K562 (cell line): ENCODE measurements at regions not wholly inside any gene's neighbourhood (a gene's known extent, or its start where the extent isn't known, plus 50 kb on each side); places are given as distances from the start of the nearest gene placed in this dataset.

Experiments
- ATAC-seq: fragments of 200-7000 bp; cut with Tn5 transposase; 3 replicates; pipeline ENCODE4 v1.9.1; 2020; ENCODE audit warnings: moderate library complexity
- BruUV-seq: library from RNA; stranded (reverse); fragments of 400-500 nt; replicated peaks from 2 replicates; lab custom pipeline; 2021; lab: Mats Ljungman, UMichigan
- CTCF ChIA-PET: fragments of 300-600 bp; formaldehyde crosslinking; extraction: SDS; loops from one replicate; lab custom pipeline; 2021; ENCODE audit warnings: low intra/inter-chr PET ratio; lab: Yijun Ruan, JAX
- POLR2A ChIA-PET: fragments of 300-600, 350-650 bp; sonication (Branson Sonifier 250); formaldehyde crosslinking; extraction: SDS; loops from one replicate; lab custom pipeline; 2021; ENCODE audit warnings: antibody characterized with exemption, inconsistent platforms; lab: Yijun Ruan, JAX
- DNase-seq, 4 experiments: peaks; one replicate each; pipeline versions ENCODE4 v3.0.0 to v3.0.0-alpha.2; 2011 to 2018; ENCODE audit warnings: low spot score in 3 of 4, mixed read lengths in 3 of 4; ENCODE audit errors: extremely low read depth in 1 of 4
- FAIRE-seq: peaks from 2 replicates; lab custom pipeline; 2011; peaks lifted over from hg19 to GRCh38; lab: Jason Lieb, UNC
- H2AFZ ChIP-seq: 2 replicates; pipeline ENCODE4 v1.6.0; 2011; ENCODE audit warnings: low read depth, low read length, control low read depth, inconsistent platforms
- H3K27ac ChIP-seq: fragments of 200-600 bp; 3 replicates; pipeline ENCODE4 v1.8.0; 2011; ENCODE audit warnings: low read depth, mild to moderate bottlenecking, control low read depth, inconsistent platforms, low read length, moderate library complexity, mixed read lengths; ENCODE audit errors: extremely low read depth
- H3K27me3 ChIP-seq, 2 experiments: fragments of 300-600 bp in 1 of 2; 2 replicates in 1 of 2; 3 replicates in 1 of 2; pipeline versions ENCODE4 v1.6.0 to v1.8.0; 2011; ENCODE audit warnings: inconsistent platforms in 2 of 2, low read length in 2 of 2, mild to moderate bottlenecking in 1 of 2, mixed read lengths in 1 of 2, moderate library complexity in 1 of 2; ENCODE audit not compliant: control insufficient read depth in 2 of 2, insufficient read depth in 2 of 2
- H3K36me3 ChIP-seq: fragments of 300-600 bp; 3 replicates; pipeline ENCODE4 v1.8.0; 2011; ENCODE audit warnings: mild to moderate bottlenecking, low read length, inconsistent platforms; ENCODE audit not compliant: control insufficient read depth, insufficient read depth
- H3K4me1 ChIP-seq, 2 experiments: fragments of 200-600 bp in 1 of 2; replicated peaks in 1 of 2; 2 replicates in 1 of 2; 3 replicates in 1 of 2; pipeline versions ENCODE4 v1.5.1 to v1.8.0; 2011; ENCODE audit warnings: inconsistent platforms in 2 of 2, low read length in 2 of 2, mild to moderate bottlenecking in 1 of 2, mixed read lengths in 1 of 2, moderate library complexity in 1 of 2; ENCODE audit not compliant: control insufficient read depth in 2 of 2, insufficient read depth in 2 of 2
- H3K4me2 ChIP-seq: 2 replicates; pipeline ENCODE4 v1.6.1; 2011; ENCODE audit warnings: low read length, control low read depth, inconsistent platforms, mixed read lengths; ENCODE audit not compliant: insufficient read depth
- H3K4me3 ChIP-seq: fragments of 200-600 bp; sonication (generic), shearing (Covaris generic); 2 replicates; pipeline ENCODE4 v1.5.1; 2016; ENCODE audit warnings: control low read depth, inconsistent platforms
- H3K79me2 ChIP-seq: fragments of 200-600 bp; 3 replicates; pipeline ENCODE4 v1.8.0; 2011; ENCODE audit warnings: low read length, inconsistent platforms; ENCODE audit not compliant: control insufficient read depth, insufficient read depth
- H3K9ac ChIP-seq, 2 experiments: 2 replicates each; pipeline versions ENCODE4 v1.6.0 to v1.6.1; 2011; ENCODE audit warnings: low read depth in 2 of 2, low read length in 2 of 2, control low read depth in 1 of 2, inconsistent platforms in 1 of 2, mild to moderate bottlenecking in 1 of 2, mixed read lengths in 1 of 2; ENCODE audit not compliant: insufficient read depth in 1 of 2
- H3K9me1 ChIP-seq: one replicate; pipeline ENCODE4 v1.6.0; 2011; ENCODE audit warnings: inconsistent platforms, mild to moderate bottlenecking, low read length, moderate library complexity; ENCODE audit not compliant: control insufficient read depth, insufficient read depth
- H3K9me3 ChIP-seq: replicated peaks from 2 replicates; pipeline ENCODE4 v1.5.1; 2011; ENCODE audit warnings: low read depth, low read length, inconsistent platforms; ENCODE audit not compliant: control insufficient read depth, insufficient read depth
- H4K20me1 ChIP-seq: replicated peaks from 2 replicates; pipeline ENCODE4 v1.6.1; 2011; ENCODE audit warnings: low read length, inconsistent platforms, mixed read lengths; ENCODE audit not compliant: control insufficient read depth, insufficient read depth
- CC2D1A ChIP-seq: fragments of 450-650 bp; IDR thresholded peaks from 2 replicates; pipeline ENCODE4 v1.6.1; 2017; ENCODE audit warnings: mild to moderate bottlenecking
- DIDO1 ChIP-seq: fragments of 450-650 bp; IDR thresholded peaks from 2 replicates; pipeline ENCODE4 v1.6.1; 2016; ENCODE audit warnings: low read depth, missing biosample characterization, missing genetic modification characterization
- DLX4 ChIP-seq: fragments of 250-450 bp; sonication (Bioruptor Pico); IDR thresholded peaks from 2 replicates; pipeline ENCODE4 v1.6.1; 2021; ENCODE audit warnings: mild to moderate bottlenecking
- E2F3 ChIP-seq: fragments of 250-450 bp; sonication (Bioruptor Pico); IDR thresholded peaks from 2 replicates; pipeline ENCODE4 v1.4.0; 2020; ENCODE audit warnings: mild to moderate bottlenecking
- NFIX ChIP-seq: fragments of 250-450 bp; sonication (Bioruptor Pico); IDR thresholded peaks from 2 replicates; pipeline ENCODE4 v1.4.0; 2020; ENCODE audit warnings: low read depth, mild to moderate bottlenecking, moderate library complexity
- RBM15 ChIP-seq: fragments of 200-400 bp; formaldehyde crosslinking; IDR thresholded peaks from 2 replicates; pipeline ENCODE4 v1.6.1; 2018; ENCODE audit warnings: mild to moderate bottlenecking, low read length, moderate library complexity; ENCODE audit not compliant: insufficient read depth
- ZBTB7A ChIP-seq: IDR thresholded peaks from 2 replicates; pipeline ENCODE4 v1.6.1; 2011; ENCODE audit warnings: low read depth, mild to moderate bottlenecking, low read length, moderate library complexity, borderline replicate concordance; ENCODE audit not compliant: control insufficient read depth
- ZBTB9 ChIP-seq: fragments of 450-650 bp; formaldehyde crosslinking; IDR thresholded peaks from 2 replicates; pipeline ENCODE4 v1.4.0; 2020; ENCODE audit warnings: mild to moderate bottlenecking, moderate library complexity
- ZNF518B ChIP-seq: fragments of 250-450 bp; sonication (Bioruptor Pico); IDR thresholded peaks from 2 replicates; pipeline ENCODE4 v1.5.0; 2021; ENCODE audit warnings: mild to moderate bottlenecking, moderate library complexity
- ZNF609 ChIP-seq: sonication (generic); formaldehyde crosslinking; IDR thresholded peaks from 2 replicates; pipeline ENCODE4 v1.8.1; 2023; ENCODE audit warnings: missing genetic modification reagents, mild to moderate bottlenecking, borderline replicate concordance
- WGBS: fragments of 100-300 bp; shearing (Covaris generic); methylation state at CpG from one replicate; pipeline ENCODE4 v1.1.6; 2016; ENCODE audit warnings: low coverage, mixed read lengths; ENCODE audit not compliant: insufficient coverage; ENCODE audit errors: missing lambda C conversion rate; 5-methylcytosine and 5-hydroxymethylcytosine counted together
- in situ Hi-C: fragments of 300-500 bp; cut with MboI; formaldehyde crosslinking; loops from 4 replicates; pipeline ENCODE4 v1.15.0; 2018; ENCODE audit warnings: inconsistent platforms, mixed read lengths
- intact Hi-C: fragments of 100-400 bp; cut with micrococcal nuclease; formaldehyde crosslinking; loops from 2 replicates; pipeline ENCODE4 v1.14.2; 2022

- no peak for TF ChIP-seq DLX4 (CRISPR knock-in tag)
- no peak for TF ChIP-seq DIDO1 (tag)
- no peak for TF ChIP-seq E2F3 (CRISPR knock-in tag)
- no peak for TF ChIP-seq ZBTB9
- TF ChIP-seq NFIX (CRISPR knock-in tag), result no peak
These were observed 462.0 kb downstream of the CDH11 start (continued) for GRCh38 chr16:64659866-64660265.

- no peak overlapping the region for H3K4me2 ChIP-seq
- FAIRE-seq, result no peak
- no peak for ATAC-seq
- TF ChIP-seq ZNF609 (CRISPR knock-in tag) (no peak), RBM15 (no peak), ZBTB7A (no peak), ZNF518B (CRISPR knock-in tag) (no peak), CC2D1A (no peak)
These were observed 464.4 kb downstream of the CDH11 start for GRCh38 chr16:64657316-64658011.

More at GRCh38 chr16:64657316-64658011, 464.4 kb downstream of the CDH11 start:
- H3K4me1 ChIP-seq, result no peaks in the 10 kb centered on the region
- in situ Hi-C loops (no loop called here), intact Hi-C loops (no loop called here)
- H3K79me2 ChIP-seq, result no peaks in the 10 kb centered on the region
- no TSS peak for BruUV-seq
- no peaks in the 10 kb centered on the region for H3K27me3 ChIP-seq
- no peaks in the 10 kb centered on the region for H4K20me1 ChIP-seq
- POLR2A ChIA-PET, result no interaction called here
- H3K27ac ChIP-seq, result no peak overlapping the region
- no peaks in the 10 kb centered on the region for H3K36me3 ChIP-seq
- no peak for DNase-seq
- no peaks in the 10 kb centered on the region for H3K9me3 ChIP-seq
- CTCF ChIA-PET, result no interaction called here
- H3K9ac ChIP-seq, result no peak overlapping the region
- H2AFZ ChIP-seq, result no peak overlapping the region
- WGBS, result 2% methylated on average over 3 of the region's 3 CpGs
- no peaks in the 10 kb centered on the region for H3K9me1 ChIP-seq
- H3K4me3 ChIP-seq, result no peak overlapping the region
